Central memory CD8-positive, alpha-beta T cell (primary cell): ENCODE measurements at regions not wholly inside any gene's neighbourhood (a gene's known extent, or its start where the extent isn't known, plus 50 kb on each side); places are given as distances from the start of the nearest gene placed in this dataset.

ENCODE experiments used
- ATAC-seq: fragments of 150-1000 bp; cut with Tn5 transposase; replicated peaks from 2 replicates; pipeline ENCODE4 v1.10.0; 2022; ENCODE audit warnings: mild to moderate bottlenecking, moderate FRiP score, moderate number of reproducible peaks; ENCODE audit not compliant: poor library complexity, severe bottlenecking; ENCODE audit errors: extremely low read depth
- DNase-seq, 2 donors: peaks; one replicate each; pipeline ENCODE4 v3.0.0; 2021; ENCODE audit warnings: low spot score in 2 of 2
- H3K27ac Mint-ChIP-seq: one replicate; pipeline ENCODE4 v1.8.0; 2022; ENCODE audit warnings: low read depth, mild to moderate bottlenecking, moderate library complexity, mixed read lengths
- H3K27me3 Mint-ChIP-seq: one replicate; pipeline ENCODE4 v1.8.0; 2022; ENCODE audit warnings: mixed read lengths
- H3K36me3 Mint-ChIP-seq: one replicate; pipeline ENCODE4 v1.8.0; 2022; ENCODE audit warnings: mild to moderate bottlenecking, moderate library complexity, mixed read lengths; ENCODE audit not compliant: insufficient read depth
- H3K4me1 Mint-ChIP-seq: one replicate; pipeline ENCODE4 v1.8.0; 2022; ENCODE audit warnings: mixed read lengths
- H3K4me3 Mint-ChIP-seq: one replicate; pipeline ENCODE4 v1.8.0; 2022; ENCODE audit warnings: mild to moderate bottlenecking, moderate library complexity, mixed read lengths
- H3K9me3 Mint-ChIP-seq: one replicate; pipeline ENCODE4 v1.8.0; 2022; ENCODE audit warnings: mixed read lengths

- Mint-ChIP-seq H3K4me1 (no peaks in the 10 kb centered on the region), H3K9me3 (no peaks in the 10 kb centered on the region), H3K4me3 (no peak overlapping the region), H3K27me3 (no peaks in the 10 kb centered on the region), H3K27ac (no peak overlapping the region), H3K36me3 (no peaks in the 10 kb centered on the region)
- ATAC-seq (no peak), DNase-seq (no peak)
Measured at GRCh38 chr2:145168091-145168490, 648.2 kb upstream of the ZEB2 start.

GRCh38 chr2:145166731-145167302 lies 646.9 kb upstream of the ZEB2 start:
- Mint-ChIP-seq H3K27ac (no peak overlapping the region), H3K36me3 (no peaks in the 10 kb centered on the region), H3K9me3 (no peaks in the 10 kb centered on the region), H3K4me3 (no peak overlapping the region), H3K4me1 (no peaks in the 10 kb centered on the region), H3K27me3 (no peaks in the 10 kb centered on the region)
- no peak for DNase-seq
- ATAC-seq: no peak

- DNase-seq: no peak
- no peak for ATAC-seq
- Mint-ChIP-seq H3K36me3 (no peaks in the 10 kb centered on the region), H3K4me3 (no peak overlapping the region), H3K4me1 (no peaks in the 10 kb centered on the region), H3K27me3 (no peaks in the 10 kb centered on the region), H3K9me3 (no peaks in the 10 kb centered on the region), H3K27ac (no peak overlapping the region)
Measured at GRCh38 chr2:145161656-145162055, 641.7 kb upstream of the ZEB2 start.

- no peaks in the 10 kb centered on the region for H3K36me3 Mint-ChIP-seq
- DNase-seq (no peak), ATAC-seq (no peak)
- no peaks in the 10 kb centered on the region for H3K4me1 Mint-ChIP-seq
- no peaks in the 10 kb centered on the region for H3K9me3 Mint-ChIP-seq
- H3K27ac Mint-ChIP-seq: no peak overlapping the region
- no peak overlapping the region for H3K4me3 Mint-ChIP-seq
- H3K27me3 Mint-ChIP-seq: no peaks in the 10 kb centered on the region
Measured at GRCh38 chr2:145160855-145161254, 640.9 kb upstream of the ZEB2 start.

GRCh38 chr2:145159676-145160075 lies 639.8 kb upstream of the ZEB2 start:
- H3K9me3 Mint-ChIP-seq: no peaks in the 10 kb centered on the region
- H3K27ac Mint-ChIP-seq: no peak overlapping the region
- ATAC-seq: no peak
- no peak overlapping the region for H3K4me3 Mint-ChIP-seq
- no peak for DNase-seq
- H3K4me1 Mint-ChIP-seq: no peaks in the 10 kb centered on the region
- no peaks in the 10 kb centered on the region for H3K36me3 Mint-ChIP-seq
- H3K27me3 Mint-ChIP-seq: no peaks in the 10 kb centered on the region

GRCh38 chr2:145157741-145158591 lies 638.0 kb upstream of the ZEB2 start:
- H3K27ac Mint-ChIP-seq: no peak overlapping the region
- ATAC-seq (no peak), DNase-seq (no peak)
- H3K36me3 Mint-ChIP-seq: no peaks in the 10 kb centered on the region
- no peaks in the 10 kb centered on the region for H3K4me1 Mint-ChIP-seq
- H3K27me3 Mint-ChIP-seq: peaks cover 10% of the 10 kb centered on the region
- no peak overlapping the region for H3K4me3 Mint-ChIP-seq
- peaks cover 7% of the 10 kb centered on the region for H3K9me3 Mint-ChIP-seq

- Mint-ChIP-seq H3K4me3 (no peak overlapping the region), H3K27ac (no peak overlapping the region), H3K36me3 (no peaks in the 10 kb centered on the region), H3K4me1 (no peaks in the 10 kb centered on the region), H3K9me3 (peaks cover 7% of the 10 kb centered on the region), H3K27me3 (peaks cover 13% of the 10 kb centered on the region)
- DNase-seq (no peak), ATAC-seq (no peak)
Measured at GRCh38 chr2:145157036-145157675, 637.2 kb upstream of the ZEB2 start.

- DNase-seq (no peak), ATAC-seq (no peak)
- Mint-ChIP-seq H3K27me3 (peaks cover 18% of the 10 kb centered on the region), H3K27ac (no peak overlapping the region), H3K4me3 (no peak overlapping the region), H3K9me3 (peaks cover 11% of the 10 kb centered on the region), H3K36me3 (no peaks in the 10 kb centered on the region), H3K4me1 (no peaks in the 10 kb centered on the region)
Measured at GRCh38 chr2:145156199-145156598, 636.3 kb upstream of the ZEB2 start.

GRCh38 chr2:145155196-145155595 lies 635.3 kb upstream of the ZEB2 start:
- Mint-ChIP-seq H3K36me3 (no peaks in the 10 kb centered on the region), H3K4me3 (no peak overlapping the region), H3K9me3 (peaks cover 12% of the 10 kb centered on the region), H3K27ac (no peak overlapping the region), H3K4me1 (no peaks in the 10 kb centered on the region), H3K27me3 (peaks cover 22% of the 10 kb centered on the region)
- ATAC-seq (no peak), DNase-seq (no peak)

GRCh38 chr2:145154731-145155130 lies 634.8 kb upstream of the ZEB2 start:
- H3K9me3 Mint-ChIP-seq: peaks cover 12% of the 10 kb centered on the region
- H3K27me3 Mint-ChIP-seq: peaks cover 22% of the 10 kb centered on the region
- no peak for ATAC-seq
- H3K4me3 Mint-ChIP-seq: no peak overlapping the region
- DNase-seq: no peak
- H3K36me3 Mint-ChIP-seq: no peaks in the 10 kb centered on the region
- no peak overlapping the region for H3K27ac Mint-ChIP-seq
- no peaks in the 10 kb centered on the region for H3K4me1 Mint-ChIP-seq

- H3K4me3 Mint-ChIP-seq: no peak overlapping the region
- peaks cover 5% of the 10 kb centered on the region for H3K9me3 Mint-ChIP-seq
- H3K4me1 Mint-ChIP-seq: no peaks in the 10 kb centered on the region
Measured at GRCh38 chr2:145146691-145147090, 626.8 kb upstream of the ZEB2 start.

GRCh38 chr2:145144131-145144728 lies 624.3 kb upstream of the ZEB2 start:
- no peaks in the 10 kb centered on the region for H3K4me1 Mint-ChIP-seq
- no peak overlapping the region for H3K4me3 Mint-ChIP-seq
- H3K9me3 Mint-ChIP-seq: no peaks in the 10 kb centered on the region
- no peaks in the 10 kb centered on the region for H3K36me3 Mint-ChIP-seq
- ATAC-seq (no peak), DNase-seq (no peak)
- H3K27me3 Mint-ChIP-seq: no peaks in the 10 kb centered on the region
- H3K27ac Mint-ChIP-seq: no peak overlapping the region

More at GRCh38 chr2:145146691-145147090, 626.8 kb upstream of the ZEB2 start:
- Mint-ChIP-seq H3K36me3 (no peaks in the 10 kb centered on the region), H3K27ac (no peak overlapping the region), H3K27me3 (peaks cover 8% of the 10 kb centered on the region)
- ATAC-seq (no peak), DNase-seq (no peak)
